ENCODE measurements at regions not wholly inside any gene's neighbourhood (a gene's known extent, or its start where the extent isn't known, plus 50 kb on each side); places are given as distances from the start of the nearest gene placed in this dataset.

- TF ChIP-seq, protein P1, sequence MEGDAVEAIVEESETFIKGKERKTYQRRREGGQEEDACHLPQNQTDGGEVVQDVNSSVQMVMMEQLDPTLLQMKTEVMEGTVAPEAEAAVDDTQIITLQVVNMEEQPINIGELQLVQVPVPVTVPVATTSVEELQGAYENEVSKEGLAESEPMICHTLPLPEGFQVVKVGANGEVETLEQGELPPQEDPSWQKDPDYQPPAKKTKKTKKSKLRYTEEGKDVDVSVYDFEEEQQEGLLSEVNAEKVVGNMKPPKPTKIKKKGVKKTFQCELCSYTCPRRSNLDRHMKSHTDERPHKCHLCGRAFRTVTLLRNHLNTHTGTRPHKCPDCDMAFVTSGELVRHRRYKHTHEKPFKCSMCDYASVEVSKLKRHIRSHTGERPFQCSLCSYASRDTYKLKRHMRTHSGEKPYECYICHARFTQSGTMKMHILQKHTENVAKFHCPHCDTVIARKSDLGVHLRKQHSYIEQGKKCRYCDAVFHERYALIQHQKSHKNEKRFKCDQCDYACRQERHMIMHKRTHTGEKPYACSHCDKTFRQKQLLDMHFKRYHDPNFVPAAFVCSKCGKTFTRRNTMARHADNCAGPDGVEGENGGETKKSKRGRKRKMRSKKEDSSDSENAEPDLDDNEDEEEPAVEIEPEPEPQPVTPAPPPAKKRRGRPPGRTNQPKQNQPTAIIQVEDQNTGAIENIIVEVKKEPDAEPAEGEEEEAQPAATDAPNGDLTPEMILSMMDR (IDR thresholded peaks at IDR 0.05; ENCODE audit: low read depth, low read length, poor library complexity, severe bottlenecking), result no peak
- TF ChIP-seq EZH2phosphoT487 (IDR thresholded peaks at IDR 0.05; ENCODE audit: borderline replicate concordance, low read length), result no peak
These were observed 123.5 kb downstream of the TMEM144 start for GRCh38 chr4:158333820-158334219.

Data from DOHH2 (cell line).